HepG2 (cell line): ENCODE measurements at regions not wholly inside any gene's neighbourhood (a gene's known extent, or its start where the extent isn't known, plus 50 kb on each side); places are given as distances from the start of the nearest gene placed in this dataset.

ENCODE experiments used
- ATAC-seq: fragments of 200-7000 bp; cut with Tn5 transposase; 3 replicates; pipeline ENCODE4 v1.9.1; 2020; ENCODE audit warnings: mild to moderate bottlenecking, moderate library complexity
- BruUV-seq: library from RNA; stranded (reverse); fragments of 400-500 nt; replicated peaks from 2 replicates; lab custom pipeline; 2021; lab: Mats Ljungman, UMichigan
- CTCF ChIA-PET: fragments of 300-600 bp; formaldehyde crosslinking; extraction: SDS; loops from one replicate; lab custom pipeline; 2021; ENCODE audit warnings: low total read pairs, inconsistent platforms, low intra/inter-chr PET ratio; lab: Yijun Ruan, JAX
- POLR2A ChIA-PET: fragments of 350-600 bp; sonication (Branson Sonifier 250); formaldehyde crosslinking; loops from one replicate; lab custom pipeline; 2020; ENCODE audit warnings: antibody characterized with exemption, inconsistent platforms; lab: Yijun Ruan, JAX
- DNase-seq: peaks from one replicate; pipeline ENCODE4 v3.0.0-alpha.2; 2015; ENCODE audit warnings: low spot score
- FAIRE-seq: peaks from 3 replicates; lab custom pipeline; 2011; peaks lifted over from hg19 to GRCh38; lab: Jason Lieb, UNC
- H2AFZ ChIP-seq: one replicate; pipeline ENCODE4 v1.6.1; 2011; ENCODE audit warnings: low read length, inconsistent platforms
- H3K27ac ChIP-seq: fragments of 300-600 bp; 3 replicates; pipeline ENCODE4 v1.8.0; 2011; ENCODE audit warnings: mixed run types, mild to moderate bottlenecking, mixed read lengths, low read length, inconsistent platforms; ENCODE audit not compliant: insufficient read depth; ENCODE audit errors: extremely low read length
- H3K27me3 ChIP-seq, 2 experiments: fragments of 200-600 bp in 1 of 2; 2 replicates in 1 of 2; 3 replicates in 1 of 2; pipeline versions ENCODE4 v1.6.0 to v1.8.0; 2011; ENCODE audit warnings: low read length in 2 of 2, mild to moderate bottlenecking in 2 of 2, moderate library complexity in 2 of 2, inconsistent platforms in 1 of 2; ENCODE audit not compliant: insufficient read depth in 2 of 2, control insufficient read depth in 1 of 2
- H3K36me3 ChIP-seq, 2 experiments: fragments of 200-600 bp in 1 of 2; replicated peaks in 1 of 2; 2 replicates in 1 of 2; 3 replicates in 1 of 2; pipeline versions ENCODE4 v1.5.1 to v1.8.0; 2011; ENCODE audit warnings: low read length in 2 of 2, inconsistent platforms in 1 of 2; ENCODE audit not compliant: insufficient read depth in 2 of 2, control insufficient read depth in 1 of 2
- H3K4me1 ChIP-seq: 2 replicates; pipeline ENCODE4 v1.5.1; 2012; ENCODE audit warnings: low read length, inconsistent platforms; ENCODE audit not compliant: insufficient read depth
- H3K4me2 ChIP-seq: 2 replicates; pipeline ENCODE4 v1.6.0; 2011; ENCODE audit warnings: low read depth, low read length, inconsistent platforms
- H3K4me3 ChIP-seq, 3 experiments: fragments of 200-600 bp in 1 of 3; sonication (generic), shearing (Covaris generic) in 1 of 3; replicated peaks in 1 of 3; 2 replicates each; pipeline ENCODE4 v1.5.1; 2011 to 2016; ENCODE audit warnings: low read length in 3 of 3, inconsistent platforms in 2 of 3, low read depth in 2 of 3, mild to moderate bottlenecking in 2 of 3, control low read depth in 1 of 3, mixed read lengths in 1 of 3; ENCODE audit not compliant: insufficient read depth in 1 of 3
- H3K79me2 ChIP-seq: one replicate; pipeline ENCODE4 v1.6.1; 2011; ENCODE audit warnings: low read length, inconsistent platforms; ENCODE audit not compliant: insufficient read depth
- H3K9ac ChIP-seq: 2 replicates; pipeline ENCODE4 v1.6.0; 2011; ENCODE audit warnings: mild to moderate bottlenecking, low read depth, low read length, inconsistent platforms; ENCODE audit not compliant: insufficient read depth
- H3K9me3 ChIP-seq: 2 replicates; pipeline ENCODE4 v1.5.1; 2012; ENCODE audit warnings: mild to moderate bottlenecking, low read length
- H4K20me1 ChIP-seq: 2 replicates; pipeline ENCODE4 v1.6.0; 2011; ENCODE audit warnings: inconsistent platforms, mild to moderate bottlenecking, low read length, moderate library complexity; ENCODE audit not compliant: insufficient read depth
- AKNA ChIP-seq: sonication (generic); formaldehyde crosslinking; IDR thresholded peaks from 2 replicates; pipeline ENCODE4 v1.4.0; 2020; ENCODE audit warnings: missing genetic modification reagents, borderline replicate concordance
- MAZ ChIP-seq, 2 experiments: sonication (generic) in 1 of 2; formaldehyde crosslinking in 1 of 2; IDR thresholded peaks; 2 replicates each; pipeline versions ENCODE4 v1.5.0 to v1.6.1; 2012 to 2020; ENCODE audit warnings: low read depth in 2 of 2, mild to moderate bottlenecking in 2 of 2, borderline replicate concordance in 1 of 2, improper control_type of control experiment in 1 of 2, low read length in 1 of 2, missing genetic modification reagents in 1 of 2, moderate library complexity in 1 of 2
- ZNF704 ChIP-seq: sonication (generic); formaldehyde crosslinking; IDR thresholded peaks from 2 replicates; pipeline ENCODE4 v1.8.1; 2023; ENCODE audit warnings: mild to moderate bottlenecking, inconsistent platforms, moderate library complexity, missing genetic modification reagents, borderline replicate concordance
- WGBS: methylation state at CpG from one replicate; pipeline ENCODE4 v1.1.6; 2017; ENCODE audit warnings: low lambda C conversion rate; 5-methylcytosine and 5-hydroxymethylcytosine counted together
- in situ Hi-C: cut with HindIII; loops from 2 replicates; pipeline ENCODE4 v1.10.0; 2017; ENCODE audit warnings: low pct_unique_long_range_greater_than_20kb; ENCODE audit not compliant: extremely low pct_ligation_motif_present
- intact Hi-C: fragments of 100-400 bp; cut with micrococcal nuclease; formaldehyde crosslinking; loops from one replicate; pipeline ENCODE4 v1.10.0; 2022; ENCODE audit not compliant: unreplicated experiment

- Histone ChIP-seq H3K27ac (no peak overlapping the region), H3K4me2 (no peak overlapping the region), H3K27me3 (peaks cover 5 to 58% of the 10 kb centered on the region in 2 experiments; a peak in 3 of 5 replicates), H2AFZ (no peak overlapping the region), H3K36me3 (no peaks in the 10 kb centered on the region), H3K4me1 (no peaks in the 10 kb centered on the region), H4K20me1 (no peaks in the 10 kb centered on the region), H3K9me3 (no peaks in the 10 kb centered on the region), H3K4me3 (no peak overlapping the region), H3K9ac (no peak overlapping the region), H3K79me2 (no peaks in the 10 kb centered on the region)
- TF ChIP-seq ZNF704 (no peak), MAZ (IDR thresholded peaks at IDR 0.05; ENCODE audit: borderline replicate concordance, low read depth, low read length) (no peak), MAZ (CRISPR knock-in tag; IDR thresholded peaks at IDR 0.05; ENCODE audit: low read depth) (no peak), AKNA (no peak)
- FAIRE-seq (no peak), DNase-seq (no peak), ATAC-seq (no peak)
- intact Hi-C loops = no loop called here
- POLR2A ChIA-PET = no interaction called here
- CTCF ChIA-PET = no interaction called here
- in situ Hi-C loops = no loop called here
- no TSS peak for BruUV-seq
- WGBS = 19% methylated on average over 9 of the region's 15 CpGs
Measured at GRCh38 chr22:44576311-44577260, 78.6 kb upstream of the RTL6 start.
